IPS-NIHi7 (cell line): ENCODE measurements at regions not wholly inside any gene's neighbourhood (a gene's known extent, or its start where the extent isn't known, plus 50 kb on each side); places are given as distances from the start of the nearest gene placed in this dataset.
"Not testable (repeated sequence)": the region's sequence is repeated elsewhere in the genome, so short reads cannot be mapped to it uniquely, and the experiment has no call there.

Experiments used
- DNase-seq: peaks from one replicate; pipeline ENCODE4 v3.0.0; 2012; ENCODE audit warnings: mixed read lengths; ENCODE audit errors: extremely low spot score

- no peak for DNase-seq
Observed at GRCh38 chr10:30197186-30197585, 137.8 kb upstream of the JCAD start.

- not testable (repeated sequence) for DNase-seq
Observed at GRCh38 chr10:30196559-30196958, 137.2 kb upstream of the JCAD start.

GRCh38 chr10:30192846-30193608 lies 133.6 kb upstream of the JCAD start:
- DNase-seq, result no peak

- no peak for DNase-seq
Observed at GRCh38 chr10:30190577-30191552, 131.5 kb upstream of the JCAD start.

- no peak for DNase-seq
Observed at GRCh38 chr10:30189238-30189580, 129.8 kb upstream of the JCAD start.

GRCh38 chr10:30188556-30189237 lies 129.3 kb upstream of the JCAD start:
- DNase-seq, result no peak

GRCh38 chr10:30188101-30188500 lies 128.7 kb upstream of the JCAD start:
- DNase-seq, result no peak

GRCh38 chr10:30187010-30187409 lies 127.6 kb upstream of the JCAD start:
- no peak for DNase-seq

GRCh38 chr10:30186371-30186875 lies 127.0 kb upstream of the JCAD start:
- DNase-seq, result no peak

- DNase-seq, result no peak
Observed at GRCh38 chr10:30185916-30186315, 126.5 kb upstream of the JCAD start.

GRCh38 chr10:30185341-30185740 lies 126.0 kb upstream of the JCAD start:
- no peak for DNase-seq

- no peak for DNase-seq
Observed at GRCh38 chr10:30184397-30185033, 125.1 kb upstream of the JCAD start.

- DNase-seq, result no peak
Observed at GRCh38 chr10:30183055-30183402, 123.6 kb upstream of the JCAD start.

GRCh38 chr10:30182191-30183054 lies 123.0 kb upstream of the JCAD start:
- peak; percentile 53 for DNase-seq

- no peak for DNase-seq
Observed at GRCh38 chr10:30178356-30178964, 119.1 kb upstream of the JCAD start.

GRCh38 chr10:30176776-30177533 lies 117.6 kb upstream of the JCAD start:
- DNase-seq, result no peak

- no peak for DNase-seq
Observed at GRCh38 chr10:30176182-30176581, 116.8 kb upstream of the JCAD start.

GRCh38 chr10:30172673-30173072 lies 113.3 kb upstream of the JCAD start:
- DNase-seq, result no peak

- no peak for DNase-seq
Observed at GRCh38 chr10:30172091-30172490, 112.7 kb upstream of the JCAD start.

- DNase-seq, result no peak
Observed at GRCh38 chr10:30171601-30172000, 112.2 kb upstream of the JCAD start.
